Chondrocyte (in vitro differentiated cells): ENCODE measurements at regions not wholly inside any gene's neighbourhood (a gene's known extent, or its start where the extent isn't known, plus 50 kb on each side); places are given as distances from the start of the nearest gene placed in this dataset.

Source experiments
- DNase-seq: peaks from one replicate; pipeline ENCODE4 v3.0.0; 2021; ENCODE audit warnings: mixed read lengths, low spot score
- H3K27ac Mint-ChIP-seq: one replicate; pipeline ENCODE4 v1.8.0; 2021; ENCODE audit warnings: mild to moderate bottlenecking, moderate library complexity, mixed read lengths; ENCODE audit not compliant: unreplicated experiment
- H3K27me3 Mint-ChIP-seq: 2 replicates; pipeline ENCODE4 v1.8.0; 2021; ENCODE audit warnings: low read depth, mixed read lengths
- H3K36me3 Mint-ChIP-seq: 2 replicates; pipeline ENCODE4 v1.8.0; 2021; ENCODE audit warnings: low read depth, mixed read lengths
- H3K4me1 Mint-ChIP-seq: 2 replicates; pipeline ENCODE4 v1.8.0; 2021; ENCODE audit warnings: low read depth, mild to moderate bottlenecking, mixed read lengths
- H3K4me3 Mint-ChIP-seq: one replicate; pipeline ENCODE4 v1.8.0; 2021; ENCODE audit warnings: mild to moderate bottlenecking, moderate library complexity, mixed read lengths; ENCODE audit not compliant: unreplicated experiment
- H3K9me3 Mint-ChIP-seq: 2 replicates; pipeline ENCODE4 v1.8.0; 2021; ENCODE audit warnings: low read depth, mixed read lengths
- CTCF ChIP-seq: fragments of 200-600 bp; sonication (generic); IDR thresholded peaks from 2 replicates; pipeline ENCODE4 v1.5.0; 2021; ENCODE audit warnings: antibody characterized with exemption, mild to moderate bottlenecking, moderate library complexity

GRCh38 chr16:54597222-54597621 lies 310.6 kb upstream of the IRX3 start:
- no peaks in the 10 kb centered on the region for H3K36me3 Mint-ChIP-seq
- no peaks in the 10 kb centered on the region for H3K4me1 Mint-ChIP-seq
- no peak for TF ChIP-seq CTCF
- H3K9me3 Mint-ChIP-seq: peaks cover 3% of the 10 kb centered on the region
- peaks cover 39% of the 10 kb centered on the region for H3K27me3 Mint-ChIP-seq
- H3K4me3 Mint-ChIP-seq: no peak overlapping the region
- no peak for DNase-seq
- no peak overlapping the region for H3K27ac Mint-ChIP-seq

- Mint-ChIP-seq H3K27ac (no peak overlapping the region), H3K4me1 (no peaks in the 10 kb centered on the region), H3K27me3 (peaks cover 41% of the 10 kb centered on the region), H3K36me3 (no peaks in the 10 kb centered on the region), H3K9me3 (peaks cover 3% of the 10 kb centered on the region), H3K4me3 (no peak overlapping the region)
- no peak for DNase-seq
- no peak for TF ChIP-seq CTCF
These were observed 309.0 kb upstream of the IRX3 start for GRCh38 chr16:54595621-54596020.

- DNase-seq: no peak
- Mint-ChIP-seq H3K36me3 (no peaks in the 10 kb centered on the region), H3K4me1 (no peaks in the 10 kb centered on the region), H3K4me3 (no peak overlapping the region), H3K27me3 (peaks cover 41% of the 10 kb centered on the region), H3K9me3 (peaks cover under 1% of the 10 kb centered on the region), H3K27ac (no peak overlapping the region)
- TF ChIP-seq CTCF: no peak
These were observed 308.2 kb upstream of the IRX3 start for GRCh38 chr16:54594601-54595391.

- Mint-ChIP-seq H3K4me1 (no peaks in the 10 kb centered on the region), H3K4me3 (no peak overlapping the region), H3K9me3 (no peaks in the 10 kb centered on the region), H3K27ac (no peak overlapping the region), H3K27me3 (peaks cover 31% of the 10 kb centered on the region), H3K36me3 (no peaks in the 10 kb centered on the region)
- DNase-seq: no peak
- TF ChIP-seq CTCF: no peak
These were observed 305.2 kb upstream of the IRX3 start for GRCh38 chr16:54591816-54592246.

- Mint-ChIP-seq H3K27ac (no peak overlapping the region), H3K4me1 (no peaks in the 10 kb centered on the region), H3K36me3 (no peaks in the 10 kb centered on the region), H3K4me3 (no peak overlapping the region), H3K9me3 (no peaks in the 10 kb centered on the region), H3K27me3 (peaks cover 27% of the 10 kb centered on the region)
- TF ChIP-seq CTCF: no peak
- DNase-seq: no peak
These were observed 304.2 kb upstream of the IRX3 start for GRCh38 chr16:54590836-54591235.
